ENCODE measurements at regions not wholly inside any gene's neighbourhood (a gene's known extent, or its start where the extent isn't known, plus 50 kb on each side); places are given as distances from the start of the nearest gene placed in this dataset.

DNA sequence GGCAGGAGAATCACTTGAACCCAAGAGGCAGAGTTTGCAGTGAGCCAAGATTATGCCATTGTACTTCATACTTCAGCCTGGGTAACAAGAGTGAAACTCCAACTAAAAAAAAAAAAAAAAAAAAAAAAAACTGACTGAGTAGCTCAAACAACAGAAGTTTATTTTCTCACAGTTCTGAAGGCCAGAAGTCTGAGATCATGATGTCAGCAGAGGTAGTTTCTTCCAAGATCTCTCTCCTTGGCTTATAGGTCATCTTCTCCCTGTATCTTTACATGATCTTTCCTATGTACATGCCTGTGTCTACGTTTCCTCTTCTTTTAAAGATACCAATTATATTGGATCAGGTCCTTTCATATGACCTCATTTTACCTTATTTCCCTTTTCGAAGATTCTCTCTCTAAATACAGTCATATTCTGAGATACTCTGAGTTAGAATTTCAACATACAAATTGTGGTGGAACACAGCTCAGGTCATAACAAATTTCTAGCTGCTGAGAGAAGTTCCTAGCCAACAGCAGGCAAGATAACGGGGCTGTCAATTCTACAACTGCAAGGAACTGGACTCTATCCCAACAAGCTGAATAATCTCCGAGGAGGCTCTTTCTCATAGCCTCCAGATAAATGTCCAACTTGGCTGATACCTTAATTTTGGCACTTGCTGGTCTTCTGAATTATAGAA is 187.7 kb upstream of the ADAMTS5 start:
- TF ChIP-seq, protein P1, sequence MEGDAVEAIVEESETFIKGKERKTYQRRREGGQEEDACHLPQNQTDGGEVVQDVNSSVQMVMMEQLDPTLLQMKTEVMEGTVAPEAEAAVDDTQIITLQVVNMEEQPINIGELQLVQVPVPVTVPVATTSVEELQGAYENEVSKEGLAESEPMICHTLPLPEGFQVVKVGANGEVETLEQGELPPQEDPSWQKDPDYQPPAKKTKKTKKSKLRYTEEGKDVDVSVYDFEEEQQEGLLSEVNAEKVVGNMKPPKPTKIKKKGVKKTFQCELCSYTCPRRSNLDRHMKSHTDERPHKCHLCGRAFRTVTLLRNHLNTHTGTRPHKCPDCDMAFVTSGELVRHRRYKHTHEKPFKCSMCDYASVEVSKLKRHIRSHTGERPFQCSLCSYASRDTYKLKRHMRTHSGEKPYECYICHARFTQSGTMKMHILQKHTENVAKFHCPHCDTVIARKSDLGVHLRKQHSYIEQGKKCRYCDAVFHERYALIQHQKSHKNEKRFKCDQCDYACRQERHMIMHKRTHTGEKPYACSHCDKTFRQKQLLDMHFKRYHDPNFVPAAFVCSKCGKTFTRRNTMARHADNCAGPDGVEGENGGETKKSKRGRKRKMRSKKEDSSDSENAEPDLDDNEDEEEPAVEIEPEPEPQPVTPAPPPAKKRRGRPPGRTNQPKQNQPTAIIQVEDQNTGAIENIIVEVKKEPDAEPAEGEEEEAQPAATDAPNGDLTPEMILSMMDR (conservative IDR thresholded peaks at IDR 0.05; ENCODE audit: low read depth, low read length), result no peak
- no peak for TF ChIP-seq EZH2 (IDR thresholded peaks at IDR 0.05; ENCODE audit: borderline replicate concordance, low read depth, low read length, poor library complexity, severe bottlenecking)

All from A673 (cell line).